GM19467 (cell line): ENCODE measurements at regions not wholly inside any gene's neighbourhood (a gene's known extent, or its start where the extent isn't known, plus 50 kb on each side); places are given as distances from the start of the nearest gene placed in this dataset.

Source experiments
- ATAC-seq: cut with Tn5 transposase; IDR thresholded peaks from one replicate; pipeline ENCODE4 v1.9.1; 2021; ENCODE audit warnings: mild to moderate bottlenecking, moderate library complexity; ENCODE audit not compliant: unreplicated experiment

DNA sequence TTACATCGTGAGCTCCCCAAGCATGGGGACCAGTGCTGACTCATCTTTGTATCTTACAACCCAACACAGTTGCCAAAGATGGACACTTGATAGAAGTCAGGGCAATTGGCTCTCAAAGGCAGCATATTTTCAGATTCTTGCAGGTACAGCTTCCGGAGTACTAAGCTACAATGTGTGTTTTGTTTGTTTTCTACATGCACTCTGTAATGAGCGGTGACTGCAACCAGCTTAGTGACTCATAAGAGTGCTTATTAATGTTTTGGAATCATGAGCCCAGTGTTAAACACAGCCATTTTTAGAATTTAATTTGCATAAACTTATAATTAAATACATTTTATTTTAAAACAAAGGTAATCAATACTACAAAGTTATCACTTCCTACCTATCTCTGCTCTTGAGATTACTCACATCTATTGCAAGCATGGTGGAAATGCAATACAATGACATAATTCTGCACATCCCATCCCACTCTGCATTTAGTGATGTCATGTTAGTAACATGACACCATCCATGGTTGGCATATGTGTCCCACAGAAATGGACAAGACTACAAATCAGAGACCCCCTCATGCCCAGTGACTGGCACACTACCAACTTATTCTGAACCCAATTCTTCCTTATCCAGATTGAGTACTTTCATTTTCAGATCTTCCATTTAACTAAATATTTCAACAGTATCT is 399.8 kb upstream of the ST6GAL2 start:
- no peak for ATAC-seq

DNA sequence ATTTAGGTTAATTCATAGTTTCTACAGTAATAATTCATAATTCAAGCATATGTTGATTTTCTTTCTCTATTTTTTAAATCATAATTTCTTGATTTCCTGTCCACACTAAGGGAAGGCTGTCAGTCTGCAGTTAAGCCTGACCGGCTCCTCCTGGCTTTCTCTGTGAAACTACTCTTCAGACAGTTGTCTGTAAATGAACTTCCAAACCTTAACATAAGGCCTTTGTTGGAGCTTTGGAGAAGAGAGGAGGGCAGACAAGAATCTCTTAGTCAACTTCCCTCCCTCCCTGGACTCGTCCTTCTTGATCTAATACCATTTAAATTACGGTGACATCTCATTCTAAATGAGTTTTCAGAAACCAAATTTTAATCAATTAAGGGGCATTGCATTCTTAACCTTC is 404.1 kb upstream of the ST6GAL2 start:
- no peak for ATAC-seq

DNA sequence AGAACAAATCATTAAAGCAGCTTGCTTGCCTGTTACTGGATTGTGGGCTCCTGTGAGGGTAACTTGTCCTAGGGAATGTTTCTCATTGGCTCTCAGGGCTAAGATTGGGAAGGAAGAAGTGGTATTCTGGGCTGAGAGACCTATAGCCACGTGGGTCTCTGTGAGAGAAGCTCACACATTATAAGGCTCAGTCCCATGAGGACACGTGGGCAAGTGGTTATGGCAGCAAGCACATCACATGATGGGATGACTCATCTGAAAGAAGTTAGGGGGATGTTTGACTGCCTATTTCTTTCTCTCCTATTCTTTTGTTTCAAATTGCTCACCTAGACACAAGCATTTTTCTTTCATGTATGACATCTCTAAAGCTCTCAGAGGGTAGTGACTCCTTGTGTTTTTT is 418.0 kb upstream of the ST6GAL2 start:
- no peak for ATAC-seq

DNA sequence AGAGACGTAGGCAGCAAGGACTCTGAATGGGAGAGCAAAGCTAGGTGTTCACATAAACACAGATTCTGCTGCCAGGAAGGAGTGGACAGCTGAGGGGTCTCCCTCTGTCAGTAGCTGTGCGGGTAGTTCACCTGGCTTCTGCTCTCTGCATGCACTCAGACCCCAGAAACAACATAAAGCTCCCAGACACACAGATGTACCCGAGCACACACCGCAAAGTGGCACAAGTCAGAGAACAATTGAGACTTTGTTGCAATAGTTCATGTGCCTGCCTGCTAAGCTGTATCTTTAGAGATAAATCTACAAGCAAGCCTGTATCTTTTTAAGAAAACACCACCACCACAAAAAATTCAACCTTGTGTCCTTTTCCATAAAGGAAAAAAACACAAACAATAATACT is 420.0 kb upstream of the ST6GAL2 start:
- ATAC-seq, result no peak

DNA sequence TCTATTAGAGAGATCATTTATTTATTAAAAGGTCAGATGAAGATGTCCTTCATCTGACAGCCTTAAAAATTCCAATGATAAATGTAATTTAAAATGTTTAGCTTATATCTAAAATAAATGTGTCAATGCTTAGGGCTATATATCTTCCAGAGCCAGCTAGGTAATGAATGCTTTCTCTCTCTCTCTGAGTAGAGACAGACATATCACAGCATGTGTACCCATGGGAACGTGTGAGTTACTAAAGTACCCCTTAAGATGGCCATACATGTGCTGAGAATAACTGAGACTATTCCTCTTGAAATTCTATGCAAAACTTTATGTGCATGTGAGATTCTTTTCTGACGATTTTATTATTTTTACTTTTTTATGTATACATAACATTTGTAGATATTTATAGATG is 420.9 kb upstream of the ST6GAL2 start:
- no peak for ATAC-seq

DNA sequence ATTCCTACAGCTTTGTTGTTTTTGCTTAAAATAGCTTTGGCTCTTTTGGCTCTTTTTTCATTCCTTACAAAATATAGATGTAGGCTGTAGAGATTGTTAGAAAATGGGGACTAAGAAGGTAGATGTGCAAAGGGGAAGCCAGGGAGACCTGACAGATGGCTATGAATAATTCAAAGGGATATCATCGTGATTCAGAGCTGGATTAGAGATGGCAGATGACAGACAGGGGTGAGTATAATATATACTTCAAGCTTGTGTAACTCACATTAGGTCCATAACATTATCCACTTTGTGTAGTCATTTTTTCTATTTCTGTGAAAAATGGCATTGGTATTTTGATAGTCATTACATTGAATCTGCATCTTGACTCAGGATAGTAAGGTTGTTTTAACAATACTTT is 422.9 kb upstream of the ST6GAL2 start:
- no peak for ATAC-seq

DNA sequence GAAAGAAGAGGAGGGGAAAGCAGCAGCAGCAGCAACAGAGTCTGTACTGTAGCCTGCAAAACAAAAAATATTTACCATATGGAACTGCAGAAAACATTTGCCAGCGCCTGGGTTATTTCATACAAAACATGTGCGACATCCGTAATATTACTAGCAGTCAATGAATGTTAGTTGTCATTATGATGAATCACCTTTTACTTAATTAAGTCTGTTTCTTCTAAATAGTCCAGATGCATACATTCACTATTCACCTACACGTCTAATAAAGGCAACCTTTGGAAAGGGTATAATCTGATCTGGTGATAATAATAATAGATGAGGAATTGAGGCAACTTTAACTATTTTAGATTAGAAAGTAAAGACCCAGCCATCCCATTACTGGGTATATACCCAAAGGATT is 426.3 kb upstream of the ST6GAL2 start:
- ATAC-seq, result no peak

DNA sequence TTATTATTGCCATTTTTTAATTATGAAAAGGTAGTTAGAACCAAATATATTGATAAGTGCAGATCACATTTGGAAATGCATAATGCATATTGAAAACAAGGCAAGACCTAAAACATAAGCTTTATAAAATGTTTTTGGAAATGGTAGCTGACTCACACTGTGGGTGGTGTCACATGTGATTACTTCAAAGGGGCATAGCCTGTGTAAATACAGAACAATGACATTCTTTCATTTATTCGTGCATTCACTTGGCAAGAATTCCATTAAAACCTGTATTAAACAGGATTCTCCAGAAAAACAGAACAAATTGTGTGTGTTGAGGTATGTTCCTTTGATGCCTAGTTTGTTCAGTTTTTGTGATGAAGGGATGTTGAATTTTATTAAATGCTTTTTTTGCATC is 427.3 kb upstream of the ST6GAL2 start:
- no peak for ATAC-seq

DNA sequence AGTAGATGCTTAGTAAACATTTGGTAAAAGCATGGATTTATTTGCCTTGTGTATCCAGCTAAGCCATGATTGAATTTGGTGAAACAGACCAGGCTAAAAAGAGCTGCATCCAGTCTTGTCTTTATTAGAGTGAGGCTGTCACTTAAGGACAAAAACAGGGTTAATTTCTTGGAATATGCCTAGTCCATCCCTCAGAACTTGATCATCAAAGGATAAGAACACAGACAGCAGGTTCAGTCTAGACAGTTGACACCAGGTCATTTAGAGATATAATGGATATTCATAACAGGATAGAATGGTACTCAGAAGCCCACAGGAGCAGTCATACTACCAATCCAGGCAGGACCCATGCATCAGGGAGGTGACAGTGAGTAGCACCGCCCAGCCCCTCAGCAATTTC is 434.9 kb upstream of the ST6GAL2 start:
- no peak for ATAC-seq

DNA sequence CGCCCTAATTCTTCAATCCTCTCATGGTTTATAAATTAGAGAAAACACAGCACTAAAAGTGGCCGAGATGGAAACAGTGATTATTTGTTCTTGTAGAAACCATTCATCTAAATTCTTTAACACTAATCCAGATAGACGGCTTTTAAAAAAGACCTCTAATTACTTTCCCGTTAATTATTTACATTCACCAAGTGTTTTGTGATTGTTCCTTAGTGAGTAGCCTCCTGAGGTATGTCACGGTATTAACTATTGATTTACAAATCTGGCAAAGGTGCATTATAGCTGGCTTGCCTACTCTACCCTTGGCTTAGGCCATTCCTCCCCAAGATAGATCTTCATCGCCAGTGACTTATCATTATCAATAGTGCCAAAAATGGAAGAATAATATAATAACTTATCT is 436.4 kb upstream of the ST6GAL2 start:
- no peak for ATAC-seq

DNA sequence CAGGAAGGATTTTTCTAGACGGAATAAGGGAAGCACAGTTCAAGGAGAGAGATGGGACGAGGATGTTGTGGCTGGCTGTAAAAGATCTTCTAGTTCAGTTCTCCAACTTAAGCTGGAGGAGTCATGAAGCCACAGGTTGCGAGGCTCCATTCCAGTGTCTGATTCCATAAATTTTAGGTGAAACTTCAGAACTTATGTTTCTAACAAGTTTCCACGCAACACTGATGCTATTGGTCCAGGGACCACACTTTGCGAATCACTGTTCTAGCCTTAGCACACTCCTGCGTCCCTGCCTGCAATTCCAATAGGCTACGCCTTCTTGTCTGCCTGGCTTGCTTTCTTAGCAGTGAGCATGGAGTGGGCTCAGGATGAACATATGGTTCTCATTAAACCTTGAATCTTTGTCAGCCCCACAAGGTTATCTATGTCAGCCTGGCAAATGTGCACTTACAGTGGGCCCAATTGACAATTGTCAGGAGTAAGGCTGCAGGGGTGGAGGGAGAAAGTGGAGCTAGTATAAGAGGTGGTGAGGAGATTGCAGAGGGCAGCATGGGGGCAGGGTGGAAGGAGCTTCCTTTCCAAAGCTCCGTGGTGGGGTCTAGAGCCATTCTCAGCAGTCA is 438.1 kb upstream of the ST6GAL2 start:
- ATAC-seq, result no peak

DNA sequence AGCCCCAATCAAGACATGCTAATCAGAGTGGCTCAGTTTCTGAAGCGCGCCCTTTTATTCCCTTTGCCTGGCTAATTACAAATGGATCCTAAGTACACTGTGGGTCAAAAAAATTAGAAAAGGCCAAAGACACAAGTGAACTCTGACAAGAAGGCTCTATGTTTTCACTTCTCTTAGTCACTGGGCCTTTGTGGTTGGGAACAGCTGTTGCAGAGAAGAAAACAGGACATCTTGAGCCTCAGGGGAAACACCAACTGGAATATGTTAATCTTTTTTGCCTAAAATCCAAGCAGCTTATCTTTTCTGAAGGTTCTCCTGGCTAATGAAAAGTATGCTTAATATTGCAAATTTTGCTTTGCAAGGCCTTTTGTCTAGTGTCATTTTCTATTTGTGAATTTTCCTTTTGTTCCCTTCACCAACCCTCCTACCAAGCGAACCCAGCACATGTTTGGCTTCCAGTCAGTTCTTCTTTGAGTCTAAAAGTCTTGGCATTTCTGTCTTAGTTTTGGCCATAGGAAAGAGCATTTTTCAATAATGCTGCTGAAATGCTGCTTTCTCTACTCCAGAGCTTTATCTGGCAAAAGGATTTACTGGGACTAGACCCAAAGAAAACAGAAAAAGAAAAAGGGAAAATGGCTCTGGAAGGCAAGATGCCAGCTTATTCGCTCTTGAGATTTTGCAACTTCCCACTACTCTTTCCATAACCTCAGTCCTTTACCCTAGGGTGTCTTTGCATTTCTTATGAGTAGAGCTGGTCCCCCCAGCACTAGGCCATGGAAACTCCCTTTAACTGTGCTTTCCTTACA is 440.2 kb upstream of the ST6GAL2 start:
- ATAC-seq, result no peak

DNA sequence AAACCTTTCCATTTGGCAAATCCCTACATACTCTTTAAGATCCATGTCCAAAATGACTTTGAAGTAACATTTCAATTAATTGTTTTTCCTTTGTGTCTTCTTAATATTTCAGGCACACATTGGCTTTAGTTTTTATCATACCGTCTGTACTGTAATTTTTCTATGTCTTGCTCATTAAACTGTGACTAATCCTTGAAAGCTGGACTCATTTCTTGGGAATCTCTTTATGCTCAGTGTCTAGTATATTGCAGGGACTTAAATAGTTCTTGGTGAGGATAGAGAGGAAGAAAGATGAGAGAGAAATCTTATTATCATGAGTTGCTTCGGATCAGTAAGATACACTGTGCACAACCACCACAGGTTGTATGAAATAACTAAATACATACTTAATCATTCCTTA is 448.3 kb upstream of the ST6GAL2 start:
- no peak for ATAC-seq

DNA sequence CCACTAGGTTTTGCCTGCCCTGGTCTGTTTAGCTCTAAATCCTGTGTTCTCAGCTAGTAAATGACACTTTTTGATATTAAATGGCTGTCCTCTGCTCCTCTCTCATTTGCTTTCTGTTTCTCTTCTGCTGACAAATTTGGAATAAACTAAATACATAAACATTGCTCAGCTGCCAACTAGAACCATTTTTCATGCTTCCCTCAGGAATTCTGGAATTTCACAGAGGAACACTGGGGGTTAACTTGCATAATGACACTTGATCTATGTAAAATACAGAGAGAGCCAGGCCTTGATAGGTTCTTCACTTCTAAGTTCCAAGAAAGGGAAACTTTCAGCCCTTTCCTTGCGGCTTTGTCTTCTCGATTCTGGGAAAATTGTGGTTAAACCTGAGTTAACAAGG is 450.6 kb upstream of the ST6GAL2 start:
- ATAC-seq, result no peak

DNA sequence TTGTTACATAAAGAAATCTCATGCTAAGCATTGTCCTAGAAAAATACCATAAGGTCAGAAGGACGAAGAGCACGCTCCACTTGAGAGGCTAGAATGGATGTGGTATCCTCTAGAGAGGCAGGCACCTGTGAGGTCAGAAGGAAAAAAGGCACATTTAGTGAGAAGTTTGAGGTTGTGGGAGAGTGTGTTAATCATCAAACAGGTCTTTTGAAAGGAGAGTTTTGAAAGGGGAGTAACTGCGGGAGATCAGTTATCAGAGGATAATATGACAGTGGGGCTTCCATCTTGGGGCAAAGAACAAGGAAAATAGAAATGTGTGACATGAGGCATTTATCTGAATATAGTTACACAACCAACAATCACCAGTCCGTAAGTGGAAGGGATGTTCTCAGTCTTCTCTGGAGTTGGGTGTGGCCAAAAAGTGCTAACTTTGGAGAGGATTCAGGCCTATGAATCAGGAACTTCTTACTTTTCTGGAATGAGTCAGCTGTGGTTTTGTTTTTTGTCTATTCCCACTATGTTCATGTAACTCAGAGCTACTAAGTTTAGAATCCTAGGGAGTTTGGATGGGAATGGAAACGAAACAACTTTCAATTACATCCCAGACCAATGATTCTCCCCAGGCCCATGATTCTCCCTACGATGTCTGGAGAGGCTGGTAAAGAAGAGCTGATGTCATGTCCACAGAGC is 451.4 kb upstream of the ST6GAL2 start:
- ATAC-seq, result no peak

DNA sequence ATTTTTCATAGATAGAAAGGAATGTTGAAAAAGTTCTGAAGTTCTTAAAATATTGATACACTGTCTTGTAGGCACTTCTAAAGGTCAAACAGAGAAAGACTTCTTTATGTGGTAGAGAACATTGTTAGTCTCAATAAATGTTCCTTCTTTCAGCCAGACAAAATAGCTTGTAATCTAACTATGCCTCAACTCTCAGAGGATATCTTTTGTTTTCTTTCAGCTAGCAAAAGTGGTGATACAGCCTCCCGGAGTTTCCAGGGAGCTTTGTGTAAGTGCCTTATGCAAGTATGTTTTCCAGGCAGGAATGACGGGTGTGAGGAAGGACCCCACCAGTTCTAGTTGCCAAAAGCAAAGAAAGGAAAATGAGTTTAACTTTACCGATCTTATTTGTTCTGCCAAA is 452.1 kb upstream of the ST6GAL2 start:
- ATAC-seq, result no peak

DNA sequence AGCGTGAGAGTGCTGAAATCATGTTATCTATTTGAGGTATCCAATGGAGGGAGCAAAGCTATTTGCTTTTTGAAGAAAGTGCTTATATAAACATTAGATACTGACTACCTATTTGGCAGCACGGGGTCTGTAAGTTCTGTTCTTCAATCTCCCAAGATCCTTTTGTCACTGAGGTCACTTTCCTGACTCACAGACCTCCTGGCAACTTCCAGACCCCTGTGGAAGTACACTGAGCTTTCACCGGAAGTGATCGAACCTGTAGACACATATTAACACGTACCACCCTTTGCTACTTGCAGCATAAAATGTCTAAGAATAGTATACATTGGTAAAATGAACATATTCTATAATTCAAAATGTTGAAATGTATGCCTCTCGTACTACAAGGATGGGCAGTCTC is 452.6 kb upstream of the ST6GAL2 start:
- no peak for ATAC-seq

DNA sequence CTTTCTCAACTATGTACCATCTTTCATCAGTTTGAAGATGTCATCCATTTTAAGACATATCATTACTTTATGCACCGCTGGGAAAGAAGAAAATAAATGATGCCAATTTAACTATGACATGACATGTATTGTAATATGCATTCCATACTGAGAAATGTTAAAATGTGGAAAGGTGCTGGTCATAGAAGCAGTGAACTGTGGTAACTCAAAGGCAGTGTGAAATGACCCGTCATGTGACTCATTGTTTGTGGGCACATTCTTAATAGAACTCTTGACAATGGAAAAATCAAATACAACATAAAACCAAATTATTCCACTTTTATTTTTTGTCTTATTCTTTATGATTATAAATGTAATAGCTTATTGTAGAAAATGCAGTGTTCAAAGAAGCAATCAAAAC is 455.0 kb upstream of the ST6GAL2 start:
- no peak for ATAC-seq

DNA sequence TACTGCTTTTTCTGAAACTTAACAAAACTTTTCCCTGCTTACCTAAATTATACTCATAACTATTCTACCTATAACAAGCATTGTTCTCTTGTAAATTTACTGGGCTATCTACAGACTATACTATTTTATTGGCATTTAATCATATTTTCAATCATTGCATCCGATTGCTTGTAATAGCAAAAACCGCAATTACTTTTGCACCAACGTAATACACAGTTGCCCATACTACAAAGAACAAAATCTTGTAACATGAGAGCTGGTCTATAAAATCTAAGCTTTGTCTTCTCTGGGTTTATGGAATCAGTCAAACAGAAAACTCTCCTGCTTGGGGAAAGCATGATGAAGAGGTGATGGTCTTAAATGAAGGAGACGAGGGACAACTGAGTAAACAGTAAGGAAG is 463.4 kb upstream of the ST6GAL2 start:
- ATAC-seq, result no peak

DNA sequence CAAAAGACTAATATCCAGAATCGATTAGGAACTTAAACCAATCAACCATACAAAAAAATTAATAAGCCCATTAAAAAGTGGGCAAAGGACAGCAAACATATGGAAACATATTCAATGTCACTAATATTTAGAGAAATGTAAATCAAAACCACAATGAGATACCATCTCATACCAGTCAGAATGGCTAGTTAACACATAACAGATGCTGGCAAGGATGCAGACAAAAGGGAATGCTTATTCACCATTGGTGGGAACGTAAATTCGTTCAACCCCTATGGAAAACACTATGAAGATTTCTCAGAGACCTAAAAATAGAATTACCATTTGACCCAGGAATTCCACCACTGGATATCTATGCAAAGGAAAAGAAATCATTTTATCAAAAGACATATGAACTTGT is 468.2 kb upstream of the ST6GAL2 start:
- no peak for ATAC-seq

DNA sequence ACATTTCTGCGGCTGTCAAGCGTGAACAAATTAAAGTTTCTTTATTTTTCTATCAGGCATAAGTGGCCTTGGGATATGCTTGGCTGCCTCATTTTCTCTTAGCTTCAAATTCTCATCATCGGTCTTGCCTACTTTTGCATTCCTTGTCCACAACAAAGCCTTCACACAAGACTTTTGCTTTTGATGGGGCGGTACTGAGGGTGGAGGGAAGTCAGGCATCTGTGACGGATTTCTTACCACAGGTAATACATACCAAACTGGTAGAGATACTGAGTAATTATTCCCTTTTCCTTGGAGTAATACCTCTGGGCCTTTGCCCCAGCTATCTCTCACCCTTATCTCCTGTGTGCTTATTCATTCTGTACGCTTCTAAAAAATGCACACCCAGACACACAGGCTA is 468.3 kb upstream of the RGPD4 start:
- ATAC-seq, result no peak

DNA sequence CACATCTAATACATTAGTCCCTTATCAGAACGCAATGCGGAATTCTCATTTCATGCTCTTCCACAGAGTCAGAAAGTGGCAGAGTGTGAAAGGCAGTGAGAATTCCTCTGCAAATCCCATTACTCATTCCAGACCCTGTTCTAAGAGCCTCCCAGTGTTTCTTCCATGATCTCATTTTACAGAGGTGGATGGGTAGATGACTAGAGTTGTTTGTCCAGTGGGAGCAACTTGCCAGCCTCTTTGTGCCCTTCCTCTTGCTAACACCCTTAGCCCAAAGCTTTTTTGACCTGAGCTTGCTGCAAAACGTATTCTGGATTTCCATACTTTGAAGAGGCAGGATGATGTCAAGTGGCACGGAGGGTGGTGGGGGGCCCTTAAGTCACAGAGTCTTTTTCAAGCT is 467.7 kb upstream of the RGPD4 start:
- ATAC-seq, result no peak
